MM.1S (cell line): ENCODE measurements at regions not wholly inside any gene's neighbourhood (a gene's known extent, or its start where the extent isn't known, plus 50 kb on each side); places are given as distances from the start of the nearest gene placed in this dataset.

Experiments
- CTCF ChIP-seq: fragments of 300-600 bp; sonication (generic); IDR thresholded peaks from 2 replicates; pipeline ENCODE4 v1.5.1; 2016; ENCODE audit warnings: antibody characterized with exemption, low read length, mixed read lengths
- EZH2 ChIP-seq: fragments of 300-600 bp; sonication (generic); optimal IDR thresholded peaks from 2 replicates; pipeline ENCODE3; 2017; ENCODE audit warnings: low read depth, mild to moderate bottlenecking, antibody characterized with exemption, low read length, mixed read lengths
- EZH2phosphoT487 ChIP-seq: fragments of 300-600 bp; sonication (generic); IDR thresholded peaks from 2 replicates; pipeline ENCODE4 v1.6.1; 2018; ENCODE audit warnings: antibody characterized with exemption, low read length

- no peak for TF ChIP-seq CTCF
- no peak for TF ChIP-seq EZH2
- TF ChIP-seq EZH2phosphoT487 = no peak
Measured at GRCh38 chrX:20593402-20593801, 326.7 kb upstream of the RPS6KA3 start.
